ENCODE measurements at regions not wholly inside any gene's neighbourhood (a gene's known extent, or its start where the extent isn't known, plus 50 kb on each side); places are given as distances from the start of the nearest gene placed in this dataset.

GRCh38 chr6:23003671-23004467, 434.5 kb downstream of the HDGFL1 start:
- Mint-ChIP-seq H3K27ac (no peak overlapping the region), H3K4me1 (no peaks in the 10 kb centered on the region), H3K9me3 (peaks cover 8% of the 10 kb centered on the region), H3K27me3 (no peaks in the 10 kb centered on the region), H3K36me3 (ENCODE audit: low read depth) (no peaks in the 10 kb centered on the region), H3K4me3 (no peak overlapping the region)
- ATAC-seq (ENCODE audit: low read depth) (no peak), DNase-seq (no peak)
- ChIA-PET POLR2A (no interaction called here), CTCF (no interaction called here)
- intact Hi-C loops (cut with micrococcal nuclease) = no loop called here
- no peak for TF ChIP-seq CTCF (IDR thresholded peaks at IDR 0.05)

DNA sequence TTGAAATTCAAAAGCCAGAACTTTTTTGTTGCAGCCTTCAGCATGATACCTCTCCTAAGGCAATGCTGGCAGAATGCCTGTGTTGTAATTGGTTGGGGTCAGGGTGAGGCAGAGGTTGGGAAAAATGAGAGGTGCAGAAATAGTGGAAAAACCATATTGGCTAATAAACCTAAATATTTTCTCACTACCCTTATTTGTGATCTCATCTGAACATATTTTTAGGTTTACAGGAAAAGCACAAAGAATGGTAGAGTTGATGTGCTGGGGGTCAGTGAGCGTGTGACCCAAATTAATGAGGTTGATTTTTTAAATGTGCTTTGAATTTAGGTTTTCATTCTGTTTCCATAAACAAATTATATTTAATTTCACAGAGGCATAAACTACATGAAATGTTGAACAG, 437.3 kb downstream of the HDGFL1 start:
- DNase-seq (no peak), ATAC-seq (ENCODE audit: low read depth) (no peak)
- Mint-ChIP-seq H3K4me3 (no peak overlapping the region), H3K36me3 (ENCODE audit: low read depth) (no peaks in the 10 kb centered on the region), H3K4me1 (no peaks in the 10 kb centered on the region), H3K27ac (no peak overlapping the region), H3K27me3 (no peaks in the 10 kb centered on the region), H3K9me3 (peaks cover 5% of the 10 kb centered on the region)
- intact Hi-C loops (cut with micrococcal nuclease) = no loop called here
- POLR2A ChIA-PET = no interaction called here
- no peak for TF ChIP-seq CTCF (IDR thresholded peaks at IDR 0.05)
- CTCF ChIA-PET = no interaction called here

DNA sequence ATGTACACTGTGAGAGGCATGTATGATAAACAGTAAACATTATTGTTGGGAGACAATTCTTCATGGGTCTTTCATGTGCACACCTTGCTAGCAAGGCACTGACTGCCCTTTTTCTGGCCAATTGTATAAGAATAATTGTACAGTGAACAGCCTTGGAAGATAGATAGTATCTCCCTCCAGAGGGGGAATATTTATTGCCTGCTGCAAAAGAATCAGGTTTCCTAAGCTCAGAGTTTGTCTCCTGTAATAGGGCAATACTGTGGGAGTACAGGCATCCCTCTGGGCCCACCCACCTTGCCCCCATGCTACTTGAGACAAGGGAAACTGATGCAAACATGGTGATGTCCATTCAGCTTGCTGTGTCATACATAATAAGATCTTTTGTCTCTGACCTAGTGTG, 442.2 kb downstream of the HDGFL1 start:
- ATAC-seq (ENCODE audit: low read depth) (no peak), DNase-seq (no peak)
- intact Hi-C loops (cut with micrococcal nuclease) = no loop called here
- CTCF ChIA-PET = no interaction called here
- POLR2A ChIA-PET = no interaction called here
- Mint-ChIP-seq H3K9me3 (peaks cover 5% of the 10 kb centered on the region), H3K36me3 (ENCODE audit: low read depth) (no peaks in the 10 kb centered on the region), H3K4me1 (no peaks in the 10 kb centered on the region), H3K4me3 (no peak overlapping the region), H3K27ac (no peak overlapping the region), H3K27me3 (no peaks in the 10 kb centered on the region)
- no peak for TF ChIP-seq CTCF (IDR thresholded peaks at IDR 0.05)

- intact Hi-C loops (cut with micrococcal nuclease) = no loop called here
- peaks cover 5% of the 10 kb centered on the region for H3K9me3 Mint-ChIP-seq
- no peak for TF ChIP-seq CTCF (IDR thresholded peaks at IDR 0.05)
- no peak overlapping the region for H3K27ac Mint-ChIP-seq
- CTCF ChIA-PET = no interaction called here
- no peak overlapping the region for H3K4me3 Mint-ChIP-seq
- no peak for ATAC-seq (ENCODE audit: low read depth)
- H3K36me3 Mint-ChIP-seq (ENCODE audit: low read depth) = no peaks in the 10 kb centered on the region
- H3K4me1 Mint-ChIP-seq = no peaks in the 10 kb centered on the region
- POLR2A ChIA-PET = no interaction called here
- no peak for DNase-seq
- no peaks in the 10 kb centered on the region for H3K27me3 Mint-ChIP-seq
Measured at GRCh38 chr6:23013776-23014175, 444.4 kb downstream of the HDGFL1 start.

DNA sequence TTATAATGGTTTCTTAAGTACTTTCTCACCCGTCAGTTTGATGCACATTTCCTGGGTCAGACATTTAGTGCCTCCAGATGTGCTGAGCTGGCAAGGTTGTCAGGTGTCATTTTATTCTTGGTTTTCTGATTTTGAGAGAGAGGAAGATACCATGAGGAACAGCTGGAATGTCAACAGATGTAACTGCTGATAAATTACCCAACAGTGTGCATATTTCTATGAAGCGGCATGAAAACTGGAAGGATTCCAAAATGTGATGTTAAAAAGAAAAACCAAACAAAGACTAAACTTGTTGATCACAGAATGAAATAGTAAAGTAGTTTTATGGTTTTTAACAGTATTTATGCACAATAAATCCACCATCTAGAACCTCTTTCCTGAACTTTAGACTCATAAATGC, 447.3 kb downstream of the HDGFL1 start:
- intact Hi-C loops (cut with micrococcal nuclease) = no loop called here
- ChIA-PET POLR2A (no interaction called here), CTCF (no interaction called here)
- Mint-ChIP-seq H3K4me1 (no peaks in the 10 kb centered on the region), H3K27ac (no peak overlapping the region), H3K36me3 (ENCODE audit: low read depth) (no peaks in the 10 kb centered on the region), H3K9me3 (no peaks in the 10 kb centered on the region), H3K4me3 (no peak overlapping the region), H3K27me3 (no peaks in the 10 kb centered on the region)
- no peak for TF ChIP-seq CTCF (IDR thresholded peaks at IDR 0.05)
- ATAC-seq (ENCODE audit: low read depth) = no peak
- no peak for DNase-seq
